GM20000 (cell line): ENCODE measurements at regions not wholly inside any gene's neighbourhood (a gene's known extent, or its start where the extent isn't known, plus 50 kb on each side); places are given as distances from the start of the nearest gene placed in this dataset.

Source experiments
- DNase-seq: peaks from one replicate; pipeline ENCODE4 v3.0.0; 2012; ENCODE audit warnings: low spot score
- CTCF ChIP-seq: IDR thresholded peaks from 2 replicates; pipeline ENCODE4 v1.5.1; 2012; ENCODE audit warnings: mild to moderate bottlenecking, control low read depth; ENCODE audit errors: extremely low read depth, missing control alignments

DNA sequence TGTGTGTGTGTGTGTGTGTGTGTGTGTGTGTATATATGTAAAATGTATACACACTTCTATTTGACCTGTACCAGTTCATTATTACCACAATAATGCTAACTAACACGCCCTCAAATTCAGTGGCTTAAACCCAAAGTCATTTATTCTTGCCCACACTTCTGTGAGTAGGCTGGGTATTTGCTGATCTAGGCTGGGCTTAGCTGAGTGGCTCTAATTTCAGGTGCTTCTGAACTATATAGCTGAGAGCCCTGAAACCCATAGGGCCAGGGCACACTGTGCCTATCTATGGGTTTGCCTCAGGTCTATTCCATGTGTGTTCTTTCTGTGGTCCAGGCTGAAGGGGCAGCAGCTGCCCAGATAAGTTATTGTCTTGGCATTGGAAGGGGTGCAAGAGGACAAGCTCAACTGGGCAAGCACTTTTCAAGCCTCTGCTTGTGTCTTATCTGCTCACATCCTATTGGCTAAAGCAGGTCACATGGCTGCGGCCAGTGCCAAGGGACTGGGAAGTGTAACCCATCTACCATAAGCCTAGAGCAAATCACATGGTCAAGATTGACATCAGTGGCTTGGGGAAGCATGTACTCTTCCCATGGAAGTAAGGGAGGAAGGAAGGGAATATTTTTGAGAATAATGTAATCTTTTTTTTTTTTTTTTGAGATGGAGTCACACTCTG is 139.9 kb downstream of the PALM2AKAP2 start:
- no peak for TF ChIP-seq CTCF
- DNase-seq, result no peak

DNA sequence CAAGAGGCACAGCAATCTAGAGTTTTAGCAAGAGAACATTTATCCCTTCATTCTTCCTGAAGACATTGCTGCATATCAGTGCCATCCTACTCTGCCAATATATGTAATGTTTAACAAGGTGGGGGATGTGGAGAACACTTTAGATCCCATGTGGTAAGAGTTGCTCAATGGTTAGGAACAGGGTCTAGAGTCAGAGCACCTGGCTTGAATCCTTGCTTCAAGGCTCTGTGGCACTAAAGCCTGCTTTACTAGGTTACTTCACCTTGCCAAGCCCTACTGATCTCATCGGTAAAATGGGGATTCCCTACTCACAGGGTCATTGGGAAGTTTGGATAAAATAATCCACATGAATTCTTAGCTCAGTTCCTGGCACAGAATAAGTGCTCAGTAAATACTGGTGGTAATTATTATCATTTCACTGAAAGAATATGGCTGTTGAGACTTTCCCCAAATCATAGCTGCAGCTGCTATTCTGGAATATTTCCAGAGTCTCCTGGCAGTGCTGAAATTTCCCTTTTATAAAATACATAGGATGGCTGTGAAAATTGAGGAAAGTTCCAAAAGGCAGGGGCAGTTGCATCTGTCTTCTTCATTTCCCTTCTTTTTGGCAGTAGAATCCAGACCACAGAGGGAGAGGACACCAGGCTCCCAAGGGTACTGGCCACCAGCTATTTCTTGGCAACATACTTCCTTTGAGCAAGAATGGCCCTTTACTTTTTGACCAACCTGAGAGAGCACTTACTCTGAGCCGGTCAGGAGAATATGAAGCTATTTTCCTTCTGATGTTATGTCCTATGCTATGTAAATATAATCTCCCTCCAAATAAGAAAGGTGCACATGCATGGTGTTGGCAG is 142.8 kb downstream of the PALM2AKAP2 start:
- no peak for TF ChIP-seq CTCF
- DNase-seq, result no peak

- no peak for TF ChIP-seq CTCF
- DNase-seq, result no peak
These were observed 143.4 kb downstream of the PALM2AKAP2 start for GRCh38 chr9:109923471-109923760.

DNA sequence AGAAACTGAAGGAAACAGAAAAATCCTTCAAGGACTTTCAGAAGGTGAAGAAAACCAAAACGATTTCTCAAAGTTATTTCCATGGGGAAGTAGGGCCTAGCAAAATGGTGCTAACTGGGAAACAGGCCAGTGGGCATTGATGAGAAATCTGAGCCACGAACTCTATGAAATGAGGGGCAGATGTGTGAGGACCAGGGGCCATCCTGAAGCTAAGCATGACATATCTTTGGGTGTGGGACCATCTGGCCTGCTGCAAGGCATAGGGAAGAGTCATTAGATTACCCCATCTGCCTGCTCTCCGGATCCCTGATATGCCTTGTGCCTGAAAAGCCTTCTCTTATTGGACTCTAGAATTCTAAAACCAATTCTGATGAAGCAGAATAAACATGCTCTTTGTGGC is 143.8 kb downstream of the PALM2AKAP2 start:
- no peak for TF ChIP-seq CTCF
- DNase-seq, result no peak

DNA sequence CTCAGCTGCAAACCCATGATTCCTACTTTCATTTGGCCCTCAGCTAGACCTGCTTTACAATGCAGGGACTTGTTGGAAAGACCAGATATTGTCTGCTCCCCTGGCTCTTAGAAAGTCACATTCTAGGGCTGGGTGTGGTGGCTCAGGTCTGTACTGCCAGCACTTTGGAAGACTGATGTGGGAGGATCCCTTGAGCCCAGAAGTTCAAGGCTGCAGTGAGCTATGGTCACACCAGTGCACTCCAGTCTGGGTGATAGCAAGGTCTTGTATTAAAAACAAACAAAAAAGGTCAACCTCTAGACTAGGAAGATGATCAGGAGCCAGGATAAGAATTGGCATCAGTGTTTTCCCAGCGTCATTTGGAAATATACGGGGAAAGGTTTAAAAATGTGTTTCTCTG is 145.8 kb downstream of the PALM2AKAP2 start:
- DNase-seq, result no peak
- TF ChIP-seq CTCF, result no peak

DNA sequence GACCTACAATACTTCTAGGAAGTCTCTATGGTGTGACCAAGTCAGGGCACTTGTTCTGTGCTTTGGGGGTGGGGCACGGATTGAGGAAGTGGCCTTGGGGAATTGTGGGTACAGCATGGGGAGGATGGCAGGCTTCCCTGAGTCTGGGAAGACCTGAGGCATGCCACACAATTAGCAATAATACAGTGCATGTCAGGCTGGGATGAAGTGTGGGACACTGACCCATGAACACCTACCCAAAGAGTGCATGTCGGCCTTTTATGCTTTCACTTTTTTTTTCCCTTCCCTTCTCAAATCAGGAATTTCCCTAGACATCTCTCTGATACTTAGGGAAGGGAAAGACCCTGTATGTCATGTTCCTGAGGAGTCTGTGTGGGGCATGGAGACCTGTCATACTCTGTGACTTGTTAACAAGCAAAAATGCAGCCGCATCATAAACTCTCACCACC is 146.4 kb downstream of the PALM2AKAP2 start:
- DNase-seq, result peak; percentile 20
- no peak for TF ChIP-seq CTCF

- DNase-seq, result no peak
- TF ChIP-seq CTCF, result no peak
These were observed 151.6 kb downstream of the PALM2AKAP2 start for GRCh38 chr9:109931623-109932022.
